PFSK-1 (cell line): ENCODE measurements at regions not wholly inside any gene's neighbourhood (a gene's known extent, or its start where the extent isn't known, plus 50 kb on each side); places are given as distances from the start of the nearest gene placed in this dataset.

Experiments
- FOXP2 ChIP-seq: optimal IDR thresholded peaks from 2 replicates; pipeline ENCODE3; 2011; ENCODE audit warnings: borderline replicate concordance, control low read depth, inconsistent platforms; ENCODE audit not compliant: insufficient read depth; ENCODE audit errors: extremely low read length, extremely low read depth
- POLR2AphosphoS5 ChIP-seq: IDR thresholded peaks from 2 replicates; pipeline ENCODE4 v1.6.1; 2012; ENCODE audit warnings: low read depth, mild to moderate bottlenecking, control low read depth, low read length, moderate library complexity
- REST ChIP-seq, 2 experiments: IDR thresholded peaks; 2 replicates each; pipeline versions ENCODE4 v1.6.1 to v1.8.0; 2011 to 2012; ENCODE audit warnings: low read depth in 2 of 2, low read length in 2 of 2, control low read depth in 1 of 2, inconsistent platforms in 1 of 2, mild to moderate bottlenecking in 1 of 2, moderate library complexity in 1 of 2; ENCODE audit not compliant: insufficient read depth in 1 of 2
- SIN3A ChIP-seq: IDR thresholded peaks from 2 replicates; pipeline ENCODE4 v1.6.1; 2012; ENCODE audit warnings: mild to moderate bottlenecking, low read length, moderate library complexity, borderline replicate concordance; ENCODE audit not compliant: insufficient read depth

- TF ChIP-seq POLR2AphosphoS5 = no peak
- no peak for TF ChIP-seq REST (IDR thresholded peaks at IDR 0.05; ENCODE audit: insufficient read depth in 1 of 2, low read depth in 2 of 2, low read length in 2 of 2)
- no peak for TF ChIP-seq SIN3A
- TF ChIP-seq FOXP2 = no peak
Observed at GRCh38 chr9:116088396-116088795, 65.2 kb upstream of the PAPPA start.
